Astrocyte (in vitro differentiated cells and primary cell): ENCODE measurements at regions not wholly inside any gene's neighbourhood (a gene's known extent, or its start where the extent isn't known, plus 50 kb on each side); places are given as distances from the start of the nearest gene placed in this dataset.

Experiments
- EZH2 ChIP-seq: IDR thresholded peaks from 2 replicates; pipeline ENCODE4 v1.6.1; 2012; ENCODE audit warnings: mild to moderate bottlenecking, low read length, inconsistent platforms; ENCODE audit not compliant: insufficient read depth
- TF ChIP-seq, protein P1 (sequence below): IDR thresholded peaks from 2 replicates; pipeline ENCODE4 v1.5.1; 2011; ENCODE audit warnings: low read depth, mild to moderate bottlenecking, inconsistent platforms, low read length, moderate library complexity; ENCODE audit not compliant: insufficient read depth

DNA sequence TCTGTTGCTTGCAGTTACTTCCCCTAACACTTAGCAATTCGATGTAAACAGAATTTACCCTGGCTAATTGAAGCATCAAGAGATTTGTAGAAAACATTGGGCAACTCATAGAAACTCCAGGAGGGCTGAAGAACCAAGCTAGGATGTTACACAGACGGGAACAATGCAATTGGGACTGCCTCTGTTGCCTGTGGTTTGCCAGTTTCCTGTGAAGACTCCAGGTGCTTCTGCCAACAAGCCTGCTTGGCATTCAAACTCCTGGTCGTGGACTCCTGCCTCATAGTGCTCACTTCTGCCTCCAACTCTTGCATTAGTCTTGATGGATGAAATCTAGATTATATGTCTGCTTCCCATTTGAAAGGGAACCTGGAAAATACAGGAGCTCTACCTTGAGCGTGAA lies 246.0 kb downstream of the BMP4 start:
- TF ChIP-seq, protein P1, sequence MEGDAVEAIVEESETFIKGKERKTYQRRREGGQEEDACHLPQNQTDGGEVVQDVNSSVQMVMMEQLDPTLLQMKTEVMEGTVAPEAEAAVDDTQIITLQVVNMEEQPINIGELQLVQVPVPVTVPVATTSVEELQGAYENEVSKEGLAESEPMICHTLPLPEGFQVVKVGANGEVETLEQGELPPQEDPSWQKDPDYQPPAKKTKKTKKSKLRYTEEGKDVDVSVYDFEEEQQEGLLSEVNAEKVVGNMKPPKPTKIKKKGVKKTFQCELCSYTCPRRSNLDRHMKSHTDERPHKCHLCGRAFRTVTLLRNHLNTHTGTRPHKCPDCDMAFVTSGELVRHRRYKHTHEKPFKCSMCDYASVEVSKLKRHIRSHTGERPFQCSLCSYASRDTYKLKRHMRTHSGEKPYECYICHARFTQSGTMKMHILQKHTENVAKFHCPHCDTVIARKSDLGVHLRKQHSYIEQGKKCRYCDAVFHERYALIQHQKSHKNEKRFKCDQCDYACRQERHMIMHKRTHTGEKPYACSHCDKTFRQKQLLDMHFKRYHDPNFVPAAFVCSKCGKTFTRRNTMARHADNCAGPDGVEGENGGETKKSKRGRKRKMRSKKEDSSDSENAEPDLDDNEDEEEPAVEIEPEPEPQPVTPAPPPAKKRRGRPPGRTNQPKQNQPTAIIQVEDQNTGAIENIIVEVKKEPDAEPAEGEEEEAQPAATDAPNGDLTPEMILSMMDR = no peak
- TF ChIP-seq EZH2 = no peak
